Activated T-helper 17 cell treated with anti-CD3 and anti-CD28 coated beads, Interleukin-2, amount 50 U/mL, for 72 hours (primary cell): ENCODE measurements at regions not wholly inside any gene's neighbourhood (a gene's known extent, or its start where the extent isn't known, plus 50 kb on each side); places are given as distances from the start of the nearest gene placed in this dataset.
"Not testable (repeated sequence)": the region's sequence is repeated elsewhere in the genome, so short reads cannot be mapped to it uniquely, and the experiment has no call there.

Experiments used
- ATAC-seq: fragments of 150-1000 bp; cut with Tn5 transposase; replicated peaks from 2 replicates; pipeline ENCODE4 v1.10.0; 2021; ENCODE audit warnings: mild to moderate bottlenecking, moderate library complexity
- H3K27ac Mint-ChIP-seq: one replicate; pipeline ENCODE4 v1.8.0; 2022; ENCODE audit warnings: mixed read lengths
- H3K27me3 Mint-ChIP-seq: one replicate; pipeline ENCODE4 v1.8.0; 2022; ENCODE audit warnings: mixed read lengths
- H3K36me3 Mint-ChIP-seq: one replicate; pipeline ENCODE4 v1.8.0; 2022; ENCODE audit warnings: low read depth, mild to moderate bottlenecking, mixed read lengths
- H3K4me1 Mint-ChIP-seq: one replicate; pipeline ENCODE4 v1.8.0; 2022; ENCODE audit warnings: mixed read lengths
- H3K4me3 Mint-ChIP-seq: one replicate; pipeline ENCODE4 v1.8.0; 2022; ENCODE audit warnings: mild to moderate bottlenecking, mixed read lengths
- H3K9me3 Mint-ChIP-seq: one replicate; pipeline ENCODE4 v1.8.0; 2022; ENCODE audit warnings: mixed read lengths

GRCh38 chr7:17094963-17095574 is 203.4 kb upstream of the AHR start:
- no peak overlapping the region for H3K27ac Mint-ChIP-seq
- ATAC-seq, result no peak
- no peaks in the 10 kb centered on the region for H3K27me3 Mint-ChIP-seq
- H3K4me3 Mint-ChIP-seq, result no peak overlapping the region
- no peaks in the 10 kb centered on the region for H3K36me3 Mint-ChIP-seq
- H3K4me1 Mint-ChIP-seq, result peaks cover 7% of the 10 kb centered on the region
- H3K9me3 Mint-ChIP-seq, result peaks cover 4% of the 10 kb centered on the region

- Mint-ChIP-seq H3K36me3 (no peaks in the 10 kb centered on the region), H3K27me3 (no peaks in the 10 kb centered on the region), H3K27ac (no peak overlapping the region), H3K4me3 (no peak overlapping the region), H3K9me3 (peaks cover 4% of the 10 kb centered on the region), H3K4me1 (peaks cover 7% of the 10 kb centered on the region)
- ATAC-seq, result no peak
Observed at GRCh38 chr7:17095931-17096330, 202.5 kb upstream of the AHR start.

GRCh38 chr7:17097668-17098297 is 200.7 kb upstream of the AHR start:
- peaks cover 4% of the 10 kb centered on the region for H3K9me3 Mint-ChIP-seq
- H3K4me1 Mint-ChIP-seq, result peaks cover 7% of the 10 kb centered on the region
- H3K27ac Mint-ChIP-seq, result peak overlapping the region; percentile 7
- no peaks in the 10 kb centered on the region for H3K27me3 Mint-ChIP-seq
- no peaks in the 10 kb centered on the region for H3K36me3 Mint-ChIP-seq
- H3K4me3 Mint-ChIP-seq, result peak overlapping the region; percentile 12
- peak; percentile 14 for ATAC-seq

GRCh38 chr7:17098515-17098914 is 199.9 kb upstream of the AHR start:
- Mint-ChIP-seq H3K27me3 (no peaks in the 10 kb centered on the region), H3K27ac (peak overlapping the region; percentile 7), H3K4me1 (peaks cover 7% of the 10 kb centered on the region), H3K36me3 (no peaks in the 10 kb centered on the region), H3K9me3 (peaks cover 4% of the 10 kb centered on the region), H3K4me3 (no peak overlapping the region)
- no peak for ATAC-seq

GRCh38 chr7:17099083-17099973 is 199.1 kb upstream of the AHR start:
- Mint-ChIP-seq H3K9me3 (peaks cover 4% of the 10 kb centered on the region), H3K4me3 (no peak overlapping the region), H3K36me3 (no peaks in the 10 kb centered on the region), H3K27ac (no peak overlapping the region), H3K27me3 (no peaks in the 10 kb centered on the region), H3K4me1 (peaks cover 7% of the 10 kb centered on the region)
- ATAC-seq, result no peak

- ATAC-seq, H3K27me3 Mint-ChIP-seq, H3K27ac Mint-ChIP-seq, H3K36me3 Mint-ChIP-seq, H3K4me3 Mint-ChIP-seq, H3K4me1 Mint-ChIP-seq, H3K9me3 Mint-ChIP-seq: not testable (repeated sequence)
Observed at GRCh38 chr7:17099974-17100509, 198.4 kb upstream of the AHR start.

GRCh38 chr7:17101207-17101696 is 197.2 kb upstream of the AHR start:
- ATAC-seq, result no peak
- no peaks in the 10 kb centered on the region for H3K27me3 Mint-ChIP-seq
- no peaks in the 10 kb centered on the region for H3K36me3 Mint-ChIP-seq
- H3K4me1 Mint-ChIP-seq, result peaks cover 7% of the 10 kb centered on the region
- no peaks in the 10 kb centered on the region for H3K9me3 Mint-ChIP-seq
- no peak overlapping the region for H3K27ac Mint-ChIP-seq
- H3K4me3 Mint-ChIP-seq, result no peak overlapping the region

- Mint-ChIP-seq H3K9me3 (no peaks in the 10 kb centered on the region), H3K27ac (no peak overlapping the region), H3K4me3 (no peak overlapping the region), H3K27me3 (no peaks in the 10 kb centered on the region), H3K4me1 (peaks cover 1% of the 10 kb centered on the region), H3K36me3 (no peaks in the 10 kb centered on the region)
- no peak for ATAC-seq
Observed at GRCh38 chr7:17103170-17103569, 195.3 kb upstream of the AHR start.

- Mint-ChIP-seq H3K4me1 (no peaks in the 10 kb centered on the region), H3K27me3 (no peaks in the 10 kb centered on the region), H3K9me3 (no peaks in the 10 kb centered on the region), H3K27ac (no peak overlapping the region), H3K4me3 (no peak overlapping the region), H3K36me3 (no peaks in the 10 kb centered on the region)
- ATAC-seq, result no peak
Observed at GRCh38 chr7:17103984-17104383, 194.5 kb upstream of the AHR start.

- Mint-ChIP-seq H3K36me3 (no peaks in the 10 kb centered on the region), H3K4me3 (no peak overlapping the region), H3K27me3 (no peaks in the 10 kb centered on the region), H3K27ac (no peak overlapping the region), H3K4me1 (no peaks in the 10 kb centered on the region), H3K9me3 (no peaks in the 10 kb centered on the region)
- no peak for ATAC-seq
Observed at GRCh38 chr7:17104419-17104818, 194.0 kb upstream of the AHR start.

GRCh38 chr7:17105701-17106100 is 192.8 kb upstream of the AHR start:
- Mint-ChIP-seq H3K27me3 (no peaks in the 10 kb centered on the region), H3K27ac (no peak overlapping the region), H3K9me3 (no peaks in the 10 kb centered on the region), H3K4me3 (no peak overlapping the region), H3K36me3 (no peaks in the 10 kb centered on the region), H3K4me1 (no peaks in the 10 kb centered on the region)
- ATAC-seq, result no peak

- no peaks in the 10 kb centered on the region for H3K4me1 Mint-ChIP-seq
- no peak overlapping the region for H3K27ac Mint-ChIP-seq
- no peaks in the 10 kb centered on the region for H3K27me3 Mint-ChIP-seq
- H3K9me3 Mint-ChIP-seq, result no peaks in the 10 kb centered on the region
- H3K36me3 Mint-ChIP-seq, result no peaks in the 10 kb centered on the region
- no peak for ATAC-seq
- no peak overlapping the region for H3K4me3 Mint-ChIP-seq
Observed at GRCh38 chr7:17108049-17108584, 190.3 kb upstream of the AHR start.

- Mint-ChIP-seq H3K4me3 (no peak overlapping the region), H3K27ac (no peak overlapping the region), H3K36me3 (no peaks in the 10 kb centered on the region), H3K4me1 (no peaks in the 10 kb centered on the region), H3K27me3 (no peaks in the 10 kb centered on the region), H3K9me3 (peaks cover 3% of the 10 kb centered on the region)
- ATAC-seq, result no peak
Observed at GRCh38 chr7:17109020-17109419, 189.4 kb upstream of the AHR start.

- not testable (repeated sequence) for H3K9me3 Mint-ChIP-seq, H3K4me3 Mint-ChIP-seq, H3K27me3 Mint-ChIP-seq, H3K36me3 Mint-ChIP-seq, ATAC-seq, H3K27ac Mint-ChIP-seq, H3K4me1 Mint-ChIP-seq
Observed at GRCh38 chr7:17113770-17114169, 184.7 kb upstream of the AHR start.
